ENCODE measurements at regions not wholly inside any gene's neighbourhood (a gene's known extent, or its start where the extent isn't known, plus 50 kb on each side); places are given as distances from the start of the nearest gene placed in this dataset.
"Not testable (repeated sequence)": the region's sequence is repeated elsewhere in the genome, so short reads cannot be mapped to it uniquely, and the experiment has no call there.

- no peak for DNase-seq
Observed at GRCh38 chr3:14252321-14253021, 73.9 kb downstream of the LSM3 start.

DNA sequence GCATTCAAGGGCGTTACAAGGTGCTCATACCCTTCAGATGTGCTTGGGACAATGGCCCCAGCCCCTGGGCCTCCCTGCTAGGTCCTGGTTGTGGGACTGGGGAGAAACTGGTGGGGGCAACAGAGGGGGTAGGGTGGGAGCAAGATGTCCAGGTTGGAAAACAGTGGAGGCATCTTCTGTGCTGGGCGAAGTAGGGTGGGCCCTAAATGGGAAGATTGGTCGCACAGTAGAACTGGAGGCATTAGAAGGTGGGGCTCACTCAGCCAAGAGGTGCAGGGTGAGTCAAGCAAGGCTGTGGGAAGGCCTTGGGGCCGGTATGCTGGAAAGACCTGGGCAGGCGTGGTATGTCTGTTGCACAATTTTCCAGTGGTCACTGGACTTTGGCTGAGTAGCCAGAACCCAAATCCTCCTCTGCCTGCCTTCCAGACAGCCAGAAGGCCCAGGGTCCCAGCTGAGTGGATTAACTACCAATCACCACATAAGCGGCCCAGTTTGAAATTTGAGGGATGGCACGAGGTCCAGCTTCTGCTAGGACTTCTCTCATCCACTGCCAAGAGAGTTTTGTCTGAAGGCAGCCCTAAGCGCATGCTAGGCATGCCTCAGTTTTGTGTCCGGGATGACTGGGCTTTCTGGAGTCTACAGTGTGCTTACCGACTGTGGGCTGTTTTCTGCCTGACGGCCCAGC is 74.5 kb downstream of the LSM3 start:
- DNase-seq: no peak

DNA sequence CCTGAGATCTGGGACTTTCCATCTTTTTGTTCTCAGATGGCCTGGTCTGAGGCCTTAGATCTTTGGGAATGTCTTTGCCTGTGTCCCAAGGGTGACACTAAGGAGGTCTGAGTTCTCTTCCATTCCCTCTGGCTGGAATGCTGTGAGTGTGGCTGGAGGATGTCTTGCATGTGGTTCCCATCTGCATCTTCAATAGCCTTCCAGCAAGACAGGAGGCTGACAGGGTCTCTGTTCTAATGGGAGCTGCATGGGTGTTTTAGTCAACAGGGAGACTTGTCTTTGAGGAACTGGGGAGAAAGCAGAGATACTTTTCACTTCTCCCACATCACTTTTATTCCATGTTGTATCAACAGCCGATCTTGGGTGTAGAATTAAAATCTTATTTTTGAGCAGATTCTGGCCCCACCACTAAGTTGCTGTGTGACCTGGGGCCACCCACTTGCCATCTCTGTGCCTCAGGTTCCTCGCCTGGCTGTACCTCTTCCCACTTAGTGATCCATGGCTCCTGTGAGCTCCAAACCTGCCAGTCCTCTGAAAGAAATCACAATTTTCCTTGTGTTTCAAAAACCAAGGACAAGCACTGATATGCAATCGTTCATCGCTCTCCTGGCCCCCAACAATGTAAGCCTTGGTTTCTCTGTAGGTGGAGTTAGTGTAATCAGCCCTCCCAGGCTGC is 75.2 kb downstream of the LSM3 start:
- no peak for DNase-seq

DNA sequence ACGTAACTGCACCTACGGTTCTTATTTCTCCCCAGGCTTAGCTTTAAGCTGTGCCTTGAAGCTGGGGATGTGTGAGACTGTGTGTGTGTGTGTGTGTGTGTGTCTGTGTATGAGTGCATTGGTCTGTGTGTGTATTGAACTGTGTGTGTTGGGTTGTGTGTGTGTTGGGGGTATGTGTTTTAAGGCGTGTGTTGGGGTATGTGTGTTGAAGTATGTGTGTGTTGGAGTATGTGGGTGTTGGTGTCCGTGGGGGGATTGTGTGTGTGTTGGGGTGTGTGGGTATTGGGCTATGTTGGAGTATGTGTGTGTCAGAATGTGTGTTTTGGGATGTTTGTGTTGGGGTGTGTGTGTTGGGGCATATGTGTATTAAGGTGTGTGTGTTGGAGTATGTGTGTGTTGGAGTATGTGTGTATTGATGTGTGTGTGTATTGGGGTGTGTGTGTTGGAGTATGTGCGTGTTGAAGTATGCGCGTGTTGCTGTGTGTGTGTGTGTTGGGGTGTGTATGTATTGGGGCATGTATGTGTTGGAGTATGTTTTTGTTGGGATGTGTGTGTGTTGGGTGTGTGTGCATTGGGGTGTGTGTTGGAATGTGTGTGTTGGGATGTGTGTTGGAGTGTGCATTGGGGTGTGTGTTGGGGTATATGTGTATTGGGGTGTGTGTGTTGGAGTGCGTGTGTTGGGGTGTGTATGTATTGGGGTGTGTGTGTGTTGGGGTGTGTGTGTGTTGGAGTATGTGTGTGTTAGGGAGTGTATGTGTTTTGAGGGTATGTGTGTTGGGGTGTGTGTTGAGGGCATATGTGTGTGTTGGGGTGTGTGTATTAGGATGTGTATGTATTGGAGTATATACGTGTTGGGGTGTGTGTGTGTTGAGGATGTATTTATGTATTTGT is 76.4 kb downstream of the LSM3 start:
- DNase-seq: no peak

GRCh38 chr3:14256046-14256445 is 77.4 kb downstream of the LSM3 start:
- no peak for DNase-seq

- DNase-seq: no peak
Observed at GRCh38 chr3:14256561-14257342, 78.1 kb downstream of the LSM3 start.

- DNase-seq: no peak
Observed at GRCh38 chr3:14258906-14259904, 80.6 kb downstream of the LSM3 start.

DNA sequence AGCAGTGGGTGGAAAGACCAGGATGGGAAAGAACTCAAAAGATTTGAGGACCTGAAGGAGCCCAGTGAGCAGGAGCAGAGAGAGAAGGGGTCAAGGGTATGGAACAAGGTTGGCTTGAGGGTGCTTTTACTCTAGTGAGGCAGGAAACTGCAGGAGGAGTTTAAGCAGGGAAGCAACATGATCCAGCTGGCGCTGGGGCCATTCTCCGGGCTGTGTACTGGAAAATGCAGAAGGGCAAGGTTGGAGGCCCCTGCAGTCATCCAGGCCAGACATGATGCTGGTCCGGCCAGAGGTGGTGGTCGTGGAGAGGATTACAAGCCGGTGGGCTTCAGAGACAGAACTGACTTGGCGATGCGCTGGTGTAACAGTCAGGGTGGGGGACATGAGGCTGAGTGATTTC is 81.8 kb downstream of the LSM3 start:
- no peak for DNase-seq

DNA sequence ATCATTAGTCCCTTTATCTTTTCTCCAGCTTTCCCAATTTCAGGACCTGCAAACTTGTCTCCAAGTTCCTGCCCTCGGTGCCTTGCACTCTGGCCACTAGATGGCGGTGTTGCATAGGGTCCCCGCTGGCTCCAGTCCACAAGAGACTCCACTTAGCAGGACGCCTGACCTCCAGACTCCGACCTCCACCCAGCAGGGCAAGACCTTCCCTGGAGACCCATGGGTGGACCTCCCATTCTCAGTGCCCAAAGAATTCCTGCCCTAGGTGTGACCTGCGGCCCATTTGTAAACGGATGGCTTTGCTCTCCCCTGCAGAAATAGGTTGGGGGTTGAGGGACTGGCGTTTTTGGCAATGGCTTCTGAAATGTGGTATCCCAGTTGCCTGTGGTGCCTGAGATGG is 82.6 kb downstream of the LSM3 start:
- peak; percentile 57 for DNase-seq

- no peak for DNase-seq
Observed at GRCh38 chr3:14262212-14262611, 83.6 kb downstream of the LSM3 start.

- no peak for DNase-seq
Observed at GRCh38 chr3:14262867-14263266, 84.2 kb downstream of the LSM3 start.

- DNase-seq: no peak
Observed at GRCh38 chr3:14263317-14264005, 84.8 kb downstream of the LSM3 start.

DNA sequence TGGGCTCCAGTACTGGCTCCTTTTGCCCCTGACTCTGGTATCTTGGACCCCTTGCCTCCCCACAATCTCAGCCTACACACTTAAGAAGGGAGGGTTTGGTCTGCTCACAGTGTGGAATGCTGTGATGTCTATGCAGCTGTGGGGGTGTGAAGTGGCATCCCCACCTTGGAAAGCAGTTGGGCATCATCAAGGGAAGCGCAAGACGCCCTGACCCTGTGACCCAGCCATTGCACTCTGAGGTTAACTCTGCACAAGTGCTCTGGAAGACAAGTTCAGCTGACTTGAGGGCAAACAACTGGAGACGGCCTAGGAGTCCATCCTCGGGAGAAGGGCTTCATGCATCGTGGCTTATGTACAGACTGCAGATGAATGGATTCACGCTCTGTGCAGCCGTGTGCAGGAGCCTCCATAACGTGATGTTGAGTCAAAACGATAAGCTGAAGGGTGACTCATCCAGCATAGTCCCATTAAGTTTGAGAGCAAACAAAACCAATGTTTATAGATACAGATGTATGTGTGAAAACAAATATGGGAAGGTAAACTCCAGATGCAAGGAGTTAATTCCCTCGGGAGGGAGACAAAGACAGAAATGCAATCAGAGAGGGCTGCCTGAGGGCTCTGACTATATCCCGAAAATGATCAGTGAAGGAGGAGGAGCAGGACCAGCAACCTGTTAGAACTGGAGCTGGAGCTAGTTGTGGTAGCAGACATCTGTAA is 86.8 kb downstream of the LSM3 start:
- peak; percentile 57 for DNase-seq

GRCh38 chr3:14266361-14266760 is 87.7 kb downstream of the LSM3 start:
- DNase-seq: peak; percentile 53

GRCh38 chr3:14267976-14268375 is 89.4 kb downstream of the LSM3 start:
- DNase-seq: no peak

DNA sequence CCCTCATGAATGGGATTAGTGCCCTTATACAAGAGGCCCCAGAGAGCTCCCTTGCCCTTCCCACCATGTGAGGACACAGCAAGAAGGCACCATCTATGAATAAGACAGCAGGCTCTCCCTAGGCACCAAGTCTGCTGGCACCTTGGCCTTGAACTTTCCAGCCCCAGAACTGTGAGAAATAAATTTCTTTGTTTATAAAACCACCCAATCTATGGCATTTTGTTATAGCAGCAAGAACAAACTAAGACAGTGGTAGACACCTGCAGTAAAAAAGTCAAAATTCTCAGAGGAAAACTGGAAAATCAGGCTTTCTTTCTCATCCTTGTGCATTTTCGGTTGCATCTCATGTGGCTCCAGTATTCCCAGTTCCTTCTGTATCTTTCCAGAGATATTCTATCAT is 90.3 kb downstream of the LSM3 start:
- DNase-seq: no peak

- DNase-seq: not testable (repeated sequence)
Observed at GRCh38 chr3:14272041-14272958, 93.7 kb downstream of the LSM3 start.

- DNase-seq: not testable (repeated sequence)
Observed at GRCh38 chr3:14272959-14273560, 94.4 kb downstream of the LSM3 start.

All from T1000 (cell line).